GM19328 (cell line): ENCODE measurements at regions not wholly inside any gene's neighbourhood (a gene's known extent, or its start where the extent isn't known, plus 50 kb on each side); places are given as distances from the start of the nearest gene placed in this dataset.

Source experiments
- ATAC-seq: cut with Tn5 transposase; IDR thresholded peaks from one replicate; pipeline ENCODE4 v1.9.1; 2021; ENCODE audit warnings: mild to moderate bottlenecking, moderate library complexity; ENCODE audit not compliant: unreplicated experiment

GRCh38 chrX:104310657-104311254 is 56.0 kb upstream of the ESX1 start:
- no peak for ATAC-seq

- ATAC-seq = no peak
Observed at GRCh38 chrX:104310090-104310489, 55.4 kb upstream of the ESX1 start.

GRCh38 chrX:104309169-104309568 is 54.4 kb upstream of the ESX1 start:
- no peak for ATAC-seq

GRCh38 chrX:104307341-104307740 is 52.6 kb upstream of the ESX1 start:
- ATAC-seq = no peak

- ATAC-seq = no peak
Observed at GRCh38 chrX:104306180-104306579, 51.4 kb upstream of the ESX1 start.
